DND-41 (cell line): ENCODE measurements at regions not wholly inside any gene's neighbourhood (a gene's known extent, or its start where the extent isn't known, plus 50 kb on each side); places are given as distances from the start of the nearest gene placed in this dataset.

ENCODE experiments used
- EZH2 ChIP-seq: IDR thresholded peaks from 3 replicates; pipeline ENCODE4 v1.6.1; 2012; ENCODE audit warnings: borderline replicate concordance, low read depth, mild to moderate bottlenecking, moderate library complexity, low read length, inconsistent platforms; ENCODE audit not compliant: severe bottlenecking
- TF ChIP-seq, protein P1 (sequence below): IDR thresholded peaks from 2 replicates; pipeline ENCODE4 v1.5.1; 2012; ENCODE audit warnings: borderline replicate concordance, low read length, moderate library complexity, mild to moderate bottlenecking; ENCODE audit not compliant: poor library complexity, severe bottlenecking; ENCODE audit errors: extremely low read depth

- TF ChIP-seq, protein P1, sequence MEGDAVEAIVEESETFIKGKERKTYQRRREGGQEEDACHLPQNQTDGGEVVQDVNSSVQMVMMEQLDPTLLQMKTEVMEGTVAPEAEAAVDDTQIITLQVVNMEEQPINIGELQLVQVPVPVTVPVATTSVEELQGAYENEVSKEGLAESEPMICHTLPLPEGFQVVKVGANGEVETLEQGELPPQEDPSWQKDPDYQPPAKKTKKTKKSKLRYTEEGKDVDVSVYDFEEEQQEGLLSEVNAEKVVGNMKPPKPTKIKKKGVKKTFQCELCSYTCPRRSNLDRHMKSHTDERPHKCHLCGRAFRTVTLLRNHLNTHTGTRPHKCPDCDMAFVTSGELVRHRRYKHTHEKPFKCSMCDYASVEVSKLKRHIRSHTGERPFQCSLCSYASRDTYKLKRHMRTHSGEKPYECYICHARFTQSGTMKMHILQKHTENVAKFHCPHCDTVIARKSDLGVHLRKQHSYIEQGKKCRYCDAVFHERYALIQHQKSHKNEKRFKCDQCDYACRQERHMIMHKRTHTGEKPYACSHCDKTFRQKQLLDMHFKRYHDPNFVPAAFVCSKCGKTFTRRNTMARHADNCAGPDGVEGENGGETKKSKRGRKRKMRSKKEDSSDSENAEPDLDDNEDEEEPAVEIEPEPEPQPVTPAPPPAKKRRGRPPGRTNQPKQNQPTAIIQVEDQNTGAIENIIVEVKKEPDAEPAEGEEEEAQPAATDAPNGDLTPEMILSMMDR, result no peak
- no peak for TF ChIP-seq EZH2
Measured at GRCh38 chr13:58721273-58721672, 1089.7 kb downstream of the PCDH17 start.
